ENCODE measurements at regions not wholly inside any gene's neighbourhood (a gene's known extent, or its start where the extent isn't known, plus 50 kb on each side); places are given as distances from the start of the nearest gene placed in this dataset.

DNA sequence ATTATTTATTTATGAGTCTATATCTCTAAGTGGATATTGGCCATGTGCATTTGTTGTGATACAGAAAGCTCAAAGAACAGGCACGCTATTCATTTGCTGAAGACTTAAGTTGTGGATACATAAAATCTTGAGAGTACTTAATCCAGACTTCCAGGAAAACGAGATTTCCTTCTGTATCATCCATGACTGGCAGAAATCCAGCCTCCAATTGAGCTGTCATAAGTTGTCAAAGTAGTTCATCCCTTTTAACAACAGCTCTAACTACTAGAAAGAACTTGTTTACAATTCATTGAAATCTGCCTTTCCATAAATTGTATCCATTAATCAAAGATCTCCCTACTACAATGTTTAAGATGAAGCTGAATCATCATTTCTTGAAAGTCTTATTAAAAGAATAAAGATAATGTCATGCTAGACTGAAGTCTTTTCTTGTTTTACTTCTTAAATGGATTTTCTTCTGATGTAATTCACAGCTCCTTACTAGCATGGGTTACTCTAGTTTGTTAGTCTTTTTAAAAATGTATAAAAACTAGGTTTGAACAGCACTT is 447.3 kb upstream of the CITED2 start:
- no peaks in the 10 kb centered on the region for H3K9me3 ChIP-seq (ENCODE audit: severe bottlenecking)
- DNase-seq (ENCODE audit: low spot score) (no peak), ATAC-seq (ENCODE audit: low read depth) (no peak)
- no peak overlapping the region for H3K27ac ChIP-seq (ENCODE audit: poor library complexity, severe bottlenecking)
- no peak overlapping the region for H3K4me3 ChIP-seq (ENCODE audit: severe bottlenecking)
- TF ChIP-seq, protein P1, sequence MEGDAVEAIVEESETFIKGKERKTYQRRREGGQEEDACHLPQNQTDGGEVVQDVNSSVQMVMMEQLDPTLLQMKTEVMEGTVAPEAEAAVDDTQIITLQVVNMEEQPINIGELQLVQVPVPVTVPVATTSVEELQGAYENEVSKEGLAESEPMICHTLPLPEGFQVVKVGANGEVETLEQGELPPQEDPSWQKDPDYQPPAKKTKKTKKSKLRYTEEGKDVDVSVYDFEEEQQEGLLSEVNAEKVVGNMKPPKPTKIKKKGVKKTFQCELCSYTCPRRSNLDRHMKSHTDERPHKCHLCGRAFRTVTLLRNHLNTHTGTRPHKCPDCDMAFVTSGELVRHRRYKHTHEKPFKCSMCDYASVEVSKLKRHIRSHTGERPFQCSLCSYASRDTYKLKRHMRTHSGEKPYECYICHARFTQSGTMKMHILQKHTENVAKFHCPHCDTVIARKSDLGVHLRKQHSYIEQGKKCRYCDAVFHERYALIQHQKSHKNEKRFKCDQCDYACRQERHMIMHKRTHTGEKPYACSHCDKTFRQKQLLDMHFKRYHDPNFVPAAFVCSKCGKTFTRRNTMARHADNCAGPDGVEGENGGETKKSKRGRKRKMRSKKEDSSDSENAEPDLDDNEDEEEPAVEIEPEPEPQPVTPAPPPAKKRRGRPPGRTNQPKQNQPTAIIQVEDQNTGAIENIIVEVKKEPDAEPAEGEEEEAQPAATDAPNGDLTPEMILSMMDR (IDR thresholded peaks at IDR 0.05; ENCODE audit: poor library complexity, severe bottlenecking), result no peak
- H3K36me3 ChIP-seq (ENCODE audit: low read depth), result no peaks in the 10 kb centered on the region
- H3K27me3 ChIP-seq (ENCODE audit: insufficient read depth, poor library complexity, severe bottlenecking), result no peaks in the 10 kb centered on the region
- peaks cover 2% of the 10 kb centered on the region for H3K4me1 ChIP-seq (ENCODE audit: insufficient read depth, poor library complexity, severe bottlenecking)

DNA sequence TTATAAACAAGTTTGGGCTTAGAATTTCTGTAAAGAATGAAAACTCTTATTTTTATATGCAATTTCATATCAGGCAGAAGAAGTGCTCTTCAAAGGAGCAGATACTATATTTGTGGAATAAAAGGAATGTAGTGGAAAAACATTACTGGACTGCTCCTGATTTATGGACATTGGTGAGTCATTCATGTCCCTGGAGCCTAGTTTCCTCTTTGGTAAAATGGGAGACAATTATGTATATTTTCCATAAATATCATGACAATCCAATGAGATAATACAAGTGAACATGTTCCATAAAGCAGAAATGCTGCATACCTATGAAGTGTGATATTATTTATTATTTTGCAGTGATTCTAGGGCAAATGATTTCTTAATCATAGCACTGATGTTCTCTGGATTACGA is 445.8 kb upstream of the CITED2 start:
- Histone ChIP-seq H3K27ac (ENCODE audit: poor library complexity, severe bottlenecking) (peak overlapping the region; percentile 12), H3K4me3 (ENCODE audit: severe bottlenecking) (no peak overlapping the region), H3K27me3 (ENCODE audit: insufficient read depth, poor library complexity, severe bottlenecking) (no peaks in the 10 kb centered on the region), H3K4me1 (ENCODE audit: insufficient read depth, poor library complexity, severe bottlenecking) (peaks cover 2% of the 10 kb centered on the region), H3K9me3 (ENCODE audit: severe bottlenecking) (no peaks in the 10 kb centered on the region), H3K36me3 (ENCODE audit: low read depth) (no peaks in the 10 kb centered on the region)
- ATAC-seq (ENCODE audit: low read depth) (peak; percentile 75), DNase-seq (ENCODE audit: low spot score) (no peak)
- TF ChIP-seq, protein P1 (IDR thresholded peaks at IDR 0.05; ENCODE audit: poor library complexity, severe bottlenecking), result no peak

DNA sequence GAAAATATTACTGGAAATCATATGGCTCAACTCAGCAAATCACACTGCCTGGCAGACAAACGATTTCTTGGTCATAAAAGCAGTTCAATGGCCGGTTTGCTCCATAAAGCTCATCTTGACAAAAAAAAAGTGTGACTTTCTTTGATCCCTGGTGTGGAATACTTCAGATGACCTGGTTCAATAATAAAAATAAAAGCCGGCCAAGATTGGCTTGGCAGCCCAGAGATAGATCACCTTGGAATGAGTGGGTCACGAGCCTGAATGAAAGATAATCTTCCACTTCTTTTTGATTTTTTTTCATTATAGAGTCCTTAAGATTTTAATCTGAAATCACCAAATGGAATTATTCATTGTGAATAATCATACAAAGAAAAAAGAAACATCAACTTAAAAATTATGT is 445.3 kb upstream of the CITED2 start:
- H3K36me3 ChIP-seq (ENCODE audit: low read depth), result no peaks in the 10 kb centered on the region
- H3K9me3 ChIP-seq (ENCODE audit: severe bottlenecking), result no peaks in the 10 kb centered on the region
- no peak overlapping the region for H3K4me3 ChIP-seq (ENCODE audit: severe bottlenecking)
- TF ChIP-seq, protein P1 (IDR thresholded peaks at IDR 0.05; ENCODE audit: poor library complexity, severe bottlenecking), result no peak
- no peaks in the 10 kb centered on the region for H3K27me3 ChIP-seq (ENCODE audit: insufficient read depth, poor library complexity, severe bottlenecking)
- peaks cover 2% of the 10 kb centered on the region for H3K4me1 ChIP-seq (ENCODE audit: insufficient read depth, poor library complexity, severe bottlenecking)
- DNase-seq (ENCODE audit: low spot score), result no peak
- H3K27ac ChIP-seq (ENCODE audit: poor library complexity, severe bottlenecking), result no peak overlapping the region
- no peak for ATAC-seq (ENCODE audit: low read depth)

GRCh38 chr6:139812939-139813338 is 438.5 kb upstream of the CITED2 start:
- no peak for DNase-seq (ENCODE audit: low spot score)
- Histone ChIP-seq H3K27me3 (ENCODE audit: insufficient read depth, poor library complexity, severe bottlenecking) (no peaks in the 10 kb centered on the region), H3K4me3 (ENCODE audit: severe bottlenecking) (no peak overlapping the region), H3K36me3 (ENCODE audit: low read depth) (no peaks in the 10 kb centered on the region), H3K9me3 (ENCODE audit: severe bottlenecking) (no peaks in the 10 kb centered on the region), H3K4me1 (ENCODE audit: insufficient read depth, poor library complexity, severe bottlenecking) (no peaks in the 10 kb centered on the region), H3K27ac (ENCODE audit: poor library complexity, severe bottlenecking) (no peak overlapping the region)
- TF ChIP-seq, protein P1 (IDR thresholded peaks at IDR 0.05; ENCODE audit: poor library complexity, severe bottlenecking), result no peak
- no peak for ATAC-seq (ENCODE audit: low read depth)

DNA sequence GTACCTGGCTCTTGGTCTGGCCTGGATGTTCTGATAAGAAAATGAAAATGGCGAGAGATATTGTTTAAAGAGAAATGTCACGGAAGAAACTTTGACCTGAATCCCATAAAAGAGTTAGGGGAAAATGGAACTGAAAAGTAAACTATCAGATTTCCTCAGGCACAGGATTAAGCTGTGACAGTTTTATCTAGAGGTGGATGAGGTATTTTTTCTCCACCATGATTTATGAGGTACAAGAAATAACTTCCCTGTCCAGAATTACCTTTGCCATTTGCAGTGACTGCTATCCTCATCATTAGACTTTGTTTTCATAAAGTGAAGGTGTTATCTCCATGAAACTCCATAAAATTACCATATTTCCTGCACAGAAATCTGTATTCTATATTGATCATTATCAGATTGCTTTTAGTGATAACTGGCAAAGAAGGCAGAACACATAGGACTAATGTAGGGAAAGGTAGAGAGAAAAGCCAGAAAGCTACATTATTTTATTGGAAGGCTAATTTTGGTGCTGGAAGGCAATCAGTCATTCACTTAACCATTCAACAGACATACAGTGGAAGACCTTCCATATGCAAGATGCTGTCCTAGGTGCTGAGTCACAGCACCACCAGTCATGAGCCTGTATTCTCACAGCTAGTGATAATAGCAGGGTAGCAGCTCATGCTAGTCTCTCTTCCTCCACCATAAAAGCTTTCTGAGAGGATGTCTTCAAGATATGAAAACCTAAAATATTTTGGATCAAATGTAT is 427.3 kb upstream of the CITED2 start:
- TF ChIP-seq, protein P1 (IDR thresholded peaks at IDR 0.05; ENCODE audit: poor library complexity, severe bottlenecking), result no peak
- DNase-seq (ENCODE audit: low spot score) (no peak), ATAC-seq (ENCODE audit: low read depth) (no peak)
- no peaks in the 10 kb centered on the region for H3K27me3 ChIP-seq (ENCODE audit: insufficient read depth, poor library complexity, severe bottlenecking)
- H3K36me3 ChIP-seq (ENCODE audit: low read depth), result no peaks in the 10 kb centered on the region
- H3K4me3 ChIP-seq (ENCODE audit: severe bottlenecking), result no peak overlapping the region
- no peak overlapping the region for H3K27ac ChIP-seq (ENCODE audit: poor library complexity, severe bottlenecking)
- peaks cover 1% of the 10 kb centered on the region for H3K9me3 ChIP-seq (ENCODE audit: severe bottlenecking)
- H3K4me1 ChIP-seq (ENCODE audit: insufficient read depth, poor library complexity, severe bottlenecking), result no peaks in the 10 kb centered on the region

Measured in RWPE2 (cell line).